ENCODE measurements at regions not wholly inside any gene's neighbourhood (a gene's known extent, or its start where the extent isn't known, plus 50 kb on each side); places are given as distances from the start of the nearest gene placed in this dataset.

DNA sequence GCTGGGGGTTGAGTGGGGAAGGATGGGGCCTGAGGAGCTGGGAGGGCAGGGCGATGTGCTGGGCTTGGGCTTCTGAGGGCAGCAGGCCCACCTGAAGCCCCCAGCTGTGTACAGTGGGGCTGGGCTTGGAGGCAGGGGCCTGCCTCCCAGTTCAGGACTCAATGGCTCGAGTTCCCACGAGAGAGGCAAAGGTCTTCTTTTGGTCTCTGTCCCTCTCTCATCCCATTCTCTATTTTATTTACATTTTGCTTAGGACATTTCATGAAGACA, 180.6 kb downstream of the MACROH2A1 start:
- no peak for DNase-seq

GRCh38 chr5:135217669-135218485, 181.2 kb downstream of the MACROH2A1 start:
- DNase-seq = no peak

- no peak for DNase-seq
Measured at GRCh38 chr5:135216471-135217343, 182.3 kb downstream of the MACROH2A1 start.

DNA sequence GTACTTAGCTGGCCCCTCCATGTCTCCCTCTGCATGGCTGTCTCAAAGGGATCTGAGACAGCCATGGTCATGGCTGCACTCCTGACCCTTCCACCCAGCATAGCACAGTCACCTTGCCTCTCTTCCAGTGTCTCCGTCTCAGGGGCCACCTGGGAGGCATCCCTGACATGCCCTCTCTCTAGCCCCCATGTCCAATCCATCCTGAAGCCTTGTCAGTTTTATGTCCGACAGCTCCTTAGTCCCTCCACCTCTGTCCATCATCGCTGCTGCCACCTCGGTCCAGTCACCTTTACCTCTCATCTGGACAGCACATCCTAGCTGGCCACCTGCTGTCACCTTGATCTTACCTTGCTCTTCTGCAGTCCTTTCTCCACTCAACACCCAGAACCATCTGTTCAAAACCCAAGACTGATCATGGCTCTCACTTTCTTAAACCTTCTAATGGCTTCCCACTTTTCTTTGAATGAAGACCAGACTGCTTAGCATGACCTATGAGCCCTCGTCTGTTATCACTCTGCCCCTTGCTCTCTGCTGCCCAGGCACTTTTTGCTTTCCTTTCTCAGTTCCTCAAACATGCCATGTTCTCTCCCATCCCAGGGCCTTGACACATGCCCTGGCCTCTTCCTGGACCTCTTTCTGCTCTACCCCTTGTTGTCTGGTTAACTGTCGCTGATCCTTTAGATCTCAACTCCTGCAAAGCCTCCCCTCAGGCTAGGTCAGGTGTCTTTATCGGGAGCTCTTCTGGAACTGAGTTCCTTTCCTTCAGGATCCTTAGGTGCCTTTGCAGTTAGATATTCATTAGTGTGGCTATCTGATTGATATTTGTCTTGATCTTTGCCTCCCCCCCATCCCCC, 181.8 kb upstream of the PITX1 start:
- DNase-seq = no peak

DNA sequence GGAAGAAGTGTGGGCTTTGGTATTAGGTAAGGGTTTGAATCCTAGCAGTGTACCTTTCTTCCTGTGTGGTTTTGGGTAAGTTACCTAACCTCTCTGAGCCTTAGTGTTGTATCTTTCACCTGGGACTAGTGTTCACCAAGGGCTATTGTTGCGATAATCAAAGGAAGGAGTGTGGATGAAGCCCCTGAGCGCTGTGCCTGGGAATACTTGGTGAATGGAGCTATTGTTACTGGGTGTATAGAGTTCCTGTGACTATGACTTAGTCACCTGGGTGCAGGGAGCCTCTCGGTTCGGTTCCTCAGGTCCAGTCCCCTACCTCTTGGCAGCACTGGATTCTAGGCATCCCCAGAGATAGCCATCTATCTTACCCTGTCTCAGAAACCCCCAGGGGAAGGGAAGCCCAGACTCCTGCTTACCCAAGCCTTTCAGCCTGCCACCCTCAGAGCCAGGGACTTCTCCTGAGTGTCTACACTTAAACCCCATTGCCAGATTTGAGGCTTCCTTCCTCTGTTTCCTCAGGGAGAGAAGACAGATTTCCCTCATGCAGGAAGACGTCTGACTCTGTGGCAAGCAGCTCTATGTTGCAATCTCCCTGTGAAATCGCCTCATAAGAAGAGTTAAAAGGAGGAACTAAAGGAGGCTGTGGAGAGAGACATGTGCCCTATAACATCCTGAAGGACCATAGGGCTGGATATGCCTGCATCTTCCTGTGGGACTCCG, 181.0 kb upstream of the PITX1 start:
- no peak for DNase-seq

DNA sequence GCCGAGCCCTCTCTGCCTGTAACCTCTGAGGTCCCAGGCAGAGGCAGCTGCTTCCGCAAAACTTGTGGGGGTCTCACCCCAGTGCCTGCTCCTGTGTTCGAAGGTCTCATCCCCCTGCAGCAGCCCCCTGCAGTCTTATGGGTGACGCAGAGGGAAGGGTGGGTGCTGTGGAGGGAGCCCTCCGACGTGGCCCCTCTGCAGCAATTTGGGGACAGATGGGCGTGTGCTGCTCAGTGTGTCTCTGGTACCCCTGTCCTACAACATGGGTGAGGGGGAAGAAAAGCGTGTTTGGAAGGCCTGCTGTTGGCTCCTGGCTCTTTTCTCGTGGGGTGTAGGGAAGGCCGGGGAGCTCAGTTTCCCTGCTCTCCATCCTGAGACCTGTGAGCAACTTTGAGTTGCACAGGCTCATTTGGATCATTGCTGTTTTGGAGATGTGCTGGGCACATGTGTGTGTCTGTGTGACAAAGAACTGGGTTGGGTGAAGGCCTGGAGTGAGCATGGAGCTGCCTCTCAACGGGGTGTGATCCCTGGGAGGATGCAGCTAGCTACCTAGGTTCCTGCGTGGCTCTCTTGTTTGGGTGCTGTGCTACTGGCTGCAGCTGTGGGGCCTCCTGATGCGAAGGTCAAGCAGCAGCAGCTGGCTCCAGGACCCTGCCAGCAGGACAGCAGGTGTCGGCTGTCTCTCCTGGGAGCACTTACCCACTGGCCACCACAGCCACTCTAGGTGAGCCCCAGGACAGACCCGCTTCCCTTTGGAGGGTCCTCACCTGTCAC, 179.6 kb upstream of the PITX1 start:
- no peak for DNase-seq

DNA sequence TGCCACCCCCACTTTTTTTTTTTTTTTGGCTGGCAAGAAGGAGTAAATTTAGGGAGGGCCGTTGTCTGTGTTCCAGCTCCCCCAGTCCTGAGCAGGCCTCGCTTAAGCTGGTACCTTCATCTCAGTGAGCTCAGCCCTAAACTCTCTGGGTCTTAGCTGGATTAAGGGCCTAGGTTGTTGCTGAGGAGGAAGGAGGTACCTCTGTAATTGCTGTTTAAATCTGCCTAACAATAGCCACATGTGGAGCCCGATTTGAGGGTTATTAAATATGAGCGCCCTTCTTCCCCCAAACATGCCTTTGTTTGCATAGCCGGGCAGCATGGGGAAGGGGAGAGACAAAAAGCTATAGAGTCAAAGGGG, 179.0 kb upstream of the PITX1 start:
- no peak for DNase-seq

- no peak for DNase-seq
Measured at GRCh38 chr5:135212361-135213026, 178.5 kb upstream of the PITX1 start.

- DNase-seq = no peak
Measured at GRCh38 chr5:135211791-135212190, 177.8 kb upstream of the PITX1 start.

DNA sequence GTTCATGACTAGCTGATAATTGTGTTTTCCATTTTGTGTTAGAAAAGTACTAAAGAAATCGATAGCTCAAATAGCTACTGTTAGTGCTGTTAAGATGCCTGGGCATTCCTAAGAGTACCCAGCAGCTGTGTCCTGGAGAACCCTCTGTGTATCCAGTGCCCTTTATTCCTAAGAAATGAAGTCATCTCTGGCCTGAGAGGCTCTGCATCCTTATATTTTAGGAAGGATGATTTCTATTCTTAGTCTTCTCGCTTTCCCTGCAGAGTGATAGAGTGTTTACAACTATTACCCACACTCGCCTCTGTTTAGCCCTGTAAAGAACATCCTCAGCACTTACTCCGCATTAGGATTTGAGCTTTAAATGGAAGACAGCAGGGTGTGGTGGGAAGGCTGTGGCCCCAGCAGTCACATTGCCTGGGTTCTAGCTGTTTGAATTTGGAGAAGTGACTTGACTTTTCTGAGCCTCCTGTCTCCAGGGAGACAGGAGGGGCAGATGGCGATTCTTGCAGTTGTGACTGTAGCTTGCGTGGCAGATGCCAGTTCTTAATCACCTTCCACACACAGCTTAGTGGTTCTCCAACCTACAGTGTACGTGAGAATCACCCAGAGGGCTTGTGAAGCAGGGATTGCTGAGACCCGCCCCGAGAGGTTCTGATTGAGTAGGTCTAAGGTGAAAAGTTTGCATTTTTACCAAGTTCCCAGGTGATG, 177.2 kb upstream of the PITX1 start:
- no peak for DNase-seq

DNA sequence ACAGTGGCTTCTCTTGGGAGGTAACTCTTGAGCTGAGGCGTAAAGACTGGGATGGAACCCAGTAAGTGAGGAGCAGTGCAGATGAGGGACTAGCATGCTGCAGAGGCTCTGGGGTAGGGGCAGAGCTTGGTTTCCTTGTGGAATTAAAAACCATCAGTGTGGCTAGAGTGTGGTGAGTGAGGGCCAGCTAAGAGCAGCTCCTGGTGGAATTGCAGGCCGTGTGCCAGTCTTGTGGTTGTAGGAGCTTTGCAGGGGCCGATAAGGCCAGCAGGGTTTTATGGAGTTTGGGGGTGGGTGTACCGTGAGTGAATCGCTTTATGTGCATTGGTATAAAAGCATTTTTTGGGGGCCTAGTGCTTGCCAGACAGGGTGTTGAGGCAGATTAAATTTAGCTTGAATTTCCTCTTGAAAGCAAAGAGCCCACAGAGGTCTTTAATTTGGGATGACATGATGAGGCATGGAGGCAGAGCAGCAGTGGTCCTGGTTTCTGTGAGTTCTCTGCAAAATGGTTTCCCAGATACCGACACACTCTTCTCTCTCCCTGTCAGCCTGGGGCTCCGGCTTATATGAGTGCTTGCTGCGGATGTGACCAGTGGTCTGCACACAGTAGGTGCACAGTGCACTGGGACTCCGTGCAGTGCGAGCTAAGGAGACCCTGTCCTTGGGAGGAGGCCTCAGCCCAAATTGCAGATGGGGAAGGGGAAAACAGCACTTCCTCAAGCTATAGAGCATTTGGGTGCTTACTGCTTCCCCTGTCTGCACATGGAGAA, 176.4 kb upstream of the PITX1 start:
- no peak for DNase-seq

DNA sequence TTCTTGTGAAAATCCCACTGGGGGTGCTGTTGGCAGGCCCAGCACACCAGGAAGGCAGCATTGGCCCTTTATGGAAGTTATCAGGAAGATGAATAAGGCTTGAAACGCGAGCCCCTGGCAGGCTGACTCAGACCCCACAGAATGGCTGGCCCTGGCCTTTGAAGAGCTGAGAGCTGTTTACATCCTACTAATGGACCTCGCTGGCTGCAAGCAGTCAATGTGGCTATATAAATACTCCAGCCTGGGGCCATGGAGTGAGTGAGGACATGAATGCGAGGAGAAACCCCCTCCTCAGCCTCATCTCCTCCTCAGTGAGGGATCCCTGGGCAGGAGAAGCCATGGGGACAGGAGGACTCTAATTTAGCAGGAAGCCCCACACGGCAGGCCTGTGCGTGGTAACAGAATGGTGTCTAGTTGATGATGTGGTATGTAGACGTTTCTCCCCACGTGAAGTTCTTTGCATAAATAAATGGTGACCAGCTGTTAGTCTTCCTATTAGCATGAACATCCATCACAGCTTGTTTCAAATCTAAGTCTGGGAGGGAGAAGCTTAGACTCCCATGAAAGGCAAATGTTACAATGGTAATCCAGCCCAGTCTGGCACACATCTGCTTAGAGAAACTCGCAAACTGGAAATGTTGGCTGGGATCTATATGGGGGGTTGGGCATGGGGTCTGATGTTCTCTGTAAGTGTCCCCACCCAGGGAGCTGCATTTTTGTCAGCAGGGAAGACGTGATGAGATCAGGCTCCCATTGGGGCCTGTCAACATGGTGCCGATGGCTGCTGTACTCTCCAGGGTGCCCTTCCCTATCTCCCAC, 175.1 kb upstream of the PITX1 start:
- DNase-seq = no peak

GRCh38 chr5:135208555-135208902, 174.5 kb upstream of the PITX1 start:
- DNase-seq = no peak

DNA sequence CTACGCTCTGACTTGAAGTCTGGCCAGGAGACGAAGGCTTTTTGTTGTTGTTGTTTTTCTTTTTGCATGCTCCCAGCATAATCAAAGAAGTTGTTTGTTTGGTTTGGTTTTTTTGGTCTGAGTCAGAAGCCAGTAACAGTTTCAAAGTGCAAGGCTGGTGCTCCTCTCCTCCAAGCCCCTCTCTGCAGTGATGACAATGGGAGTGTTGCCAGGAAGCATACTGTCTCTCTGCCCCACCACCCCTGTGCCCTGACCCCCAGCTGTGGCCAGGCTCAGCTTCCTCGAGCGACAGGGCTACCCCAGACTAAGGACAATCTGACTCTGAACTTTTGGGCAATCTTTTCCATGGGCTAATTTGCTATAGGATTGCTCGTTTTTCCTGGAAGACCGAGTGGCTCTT, 173.8 kb upstream of the PITX1 start:
- DNase-seq = no peak

DNA sequence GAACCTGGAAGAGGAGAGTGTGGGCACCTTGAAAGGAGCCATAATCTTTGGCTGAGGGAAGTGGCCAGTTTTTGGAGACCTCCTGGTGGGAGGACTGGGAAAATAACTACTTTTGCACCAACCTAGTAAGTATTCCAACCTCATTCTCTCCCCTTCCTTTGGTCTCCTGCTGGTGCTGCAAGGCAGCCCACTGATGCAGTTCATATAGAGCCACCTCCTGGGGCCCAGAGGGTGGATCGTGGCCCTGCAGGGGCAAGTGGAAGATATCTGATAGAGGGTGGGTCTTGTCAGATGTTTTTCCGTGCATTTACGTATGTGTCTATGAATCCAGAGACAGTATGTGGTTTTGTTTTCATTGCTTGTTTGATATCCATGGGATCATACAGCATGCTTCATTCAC, 172.8 kb upstream of the PITX1 start:
- DNase-seq = no peak

DNA sequence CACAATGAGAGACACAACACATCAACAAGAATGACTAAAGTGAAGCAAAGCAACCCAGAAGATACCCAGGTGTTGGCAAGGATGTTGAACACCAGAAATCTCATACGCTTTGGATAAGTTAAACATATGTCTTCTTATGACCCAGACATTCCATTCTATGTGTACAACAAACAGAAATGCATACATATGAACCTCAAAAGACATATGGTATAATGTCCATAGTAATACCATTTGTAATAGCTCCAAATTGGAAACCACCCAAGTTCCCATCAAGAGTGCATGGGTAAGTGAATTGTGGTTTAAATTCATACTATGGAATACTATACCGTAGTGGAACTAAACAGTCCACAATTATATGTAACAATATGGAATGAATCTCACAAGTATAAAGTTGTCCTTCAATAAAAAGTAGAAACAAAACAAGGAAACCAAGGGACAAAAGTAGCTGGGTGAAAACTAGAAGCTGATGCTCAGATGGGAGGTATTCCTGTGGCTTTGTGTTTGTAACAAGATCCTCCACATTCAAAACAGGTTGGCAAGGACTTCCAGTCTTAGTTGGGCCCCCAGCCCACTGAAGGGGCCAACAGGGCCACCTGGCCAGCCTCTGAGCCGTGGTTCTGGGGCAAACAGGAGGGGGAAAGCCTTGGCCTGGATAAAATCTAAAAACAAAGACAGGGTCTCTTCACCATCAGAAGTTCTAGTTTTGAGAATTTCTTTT, 171.8 kb upstream of the PITX1 start:
- no peak for DNase-seq

DNA sequence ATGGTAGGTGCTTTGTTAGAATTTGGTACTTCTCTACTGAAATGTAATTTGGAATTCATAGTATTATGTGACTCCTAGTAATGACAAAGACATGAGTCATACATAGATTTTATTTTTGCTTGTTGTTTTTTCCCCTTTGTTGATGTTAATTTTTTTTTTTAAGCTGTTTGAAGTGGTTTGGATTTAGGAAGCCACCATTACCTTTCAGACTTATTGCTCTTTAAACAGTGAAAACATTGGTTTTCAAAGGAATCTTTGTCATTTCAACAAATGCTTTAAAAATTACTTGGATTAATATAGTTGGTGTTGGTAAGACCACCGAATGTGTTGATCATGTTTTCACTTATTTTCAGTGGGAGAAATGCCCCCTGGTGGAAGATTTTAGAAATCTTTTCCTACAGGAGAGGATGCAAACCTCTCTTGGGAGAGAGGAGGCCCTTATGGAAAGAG, 170.1 kb upstream of the PITX1 start:
- no peak for DNase-seq

DNA sequence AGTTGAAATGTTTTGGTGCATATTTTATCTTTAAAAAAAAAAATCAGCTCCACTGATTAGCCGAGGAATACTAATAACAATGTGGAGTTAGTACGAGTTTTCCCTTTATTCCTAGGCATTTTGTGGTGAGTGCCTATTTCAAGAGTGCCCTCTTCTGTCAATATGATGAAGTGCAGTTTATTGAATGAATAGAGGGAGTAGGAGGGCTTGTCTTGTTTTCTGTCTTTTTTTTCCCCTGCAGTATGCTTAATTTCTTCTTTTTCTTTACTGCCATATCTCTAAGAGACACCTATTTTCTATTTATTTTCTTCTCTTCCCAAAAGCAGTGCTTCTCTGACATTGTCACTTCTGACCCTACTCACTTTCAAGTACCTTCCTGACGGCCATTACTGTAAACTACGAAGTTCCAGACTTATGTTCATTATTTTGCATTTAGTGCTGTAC, 169.6 kb upstream of the PITX1 start:
- no peak for DNase-seq
